Gastrocnemius medialis (tissue), 4 donors: ENCODE measurements at regions not wholly inside any gene's neighbourhood (a gene's known extent, or its start where the extent isn't known, plus 50 kb on each side); places are given as distances from the start of the nearest gene placed in this dataset.

Experiments used
- ATAC-seq, 2 donors: fragments of 150-250 bp; one replicate each; pipeline ENCODE4 v1.9.1; 2016
- DNase-seq, 2 donors: peaks; one replicate each; pipeline ENCODE4 v3.0.0-alpha.2; 2019
- H3K27ac ChIP-seq, 4 donors: fragments of 200-600 bp; sonication (generic); 1 replicate in 1 of 4; 2 replicates in 3 of 4; pipeline ENCODE4 v1.5.1; 2016 to 2018; ENCODE audit warnings: mild to moderate bottlenecking in 2 of 4, moderate library complexity in 1 of 4
- H3K27me3 ChIP-seq, 3 donors: fragments of 200-600 bp; sonication (generic) in 2 of 3; 1 replicate in 1 of 3; 2 replicates in 2 of 3; pipeline versions ENCODE4 v1.5.1 to v1.6.0; 2016 to 2019; ENCODE audit warnings: mild to moderate bottlenecking in 1 of 3, moderate library complexity in 1 of 3
- H3K36me3 ChIP-seq, 2 donors: fragments of 200-600 bp; sonication (generic) in 1 of 2; one replicate each; pipeline ENCODE4 v1.5.1; 2017 to 2018
- H3K4me1 ChIP-seq, 2 donors: fragments of 200-600 bp; sonication (generic) in 1 of 2; one replicate each; pipeline ENCODE4 v1.5.1; 2016 to 2017; ENCODE audit warnings: mild to moderate bottlenecking in 2 of 2
- H3K4me3 ChIP-seq, 4 donors: fragments of 200-600 bp; sonication (generic) in 3 of 4; 1 replicate in 1 of 4; 2 replicates in 3 of 4; pipeline ENCODE4 v1.5.1; 2016 to 2019; ENCODE audit warnings: mild to moderate bottlenecking in 2 of 4
- H3K9me3 ChIP-seq, 3 donors: fragments of 200-600 bp; sonication (generic) in 2 of 3; 1 replicate in 1 of 3; 2 replicates in 2 of 3; pipeline ENCODE4 v1.5.1; 2016 to 2019
- POLR2A ChIP-seq, 2 donors: fragments of 450-650 bp; IDR thresholded peaks; one replicate each; pipeline ENCODE4 v1.6.1; 2017; ENCODE audit warnings: antibody characterized with exemption in 2 of 2, mild to moderate bottlenecking in 2 of 2, moderate library complexity in 2 of 2
- in situ Hi-C, 4 donors: fragments of 200-750 bp; cut with MboI; loops; one replicate each; pipeline versions ENCODE4 v1.15.0 to v1.8.0; 2017; ENCODE audit warnings: low sequenced_read_pairs in 4 of 4
- intact Hi-C: fragments of 100-400 bp; cut with DNase I; formaldehyde crosslinking; loops from one replicate; pipeline ENCODE4 v1.15.1; 2023; ENCODE audit warnings: low total_unique reads
- TF ChIP-seq, protein P1 (sequence below), 5 experiments: fragments of 450-650 bp in 3 of 5; fragments of 200-600 bp in 2 of 5; sonication (generic) in 2 of 5; IDR thresholded peaks in 4 of 5; conservative IDR thresholded peaks in 1 of 5; 1 replicate in 4 of 5; 2 replicates in 1 of 5; pipeline ENCODE4 v1.5.1; 2016 to 2019; ENCODE audit warnings: antibody characterized with exemption in 5 of 5, mild to moderate bottlenecking in 3 of 5, moderate library complexity in 3 of 5

DNA sequence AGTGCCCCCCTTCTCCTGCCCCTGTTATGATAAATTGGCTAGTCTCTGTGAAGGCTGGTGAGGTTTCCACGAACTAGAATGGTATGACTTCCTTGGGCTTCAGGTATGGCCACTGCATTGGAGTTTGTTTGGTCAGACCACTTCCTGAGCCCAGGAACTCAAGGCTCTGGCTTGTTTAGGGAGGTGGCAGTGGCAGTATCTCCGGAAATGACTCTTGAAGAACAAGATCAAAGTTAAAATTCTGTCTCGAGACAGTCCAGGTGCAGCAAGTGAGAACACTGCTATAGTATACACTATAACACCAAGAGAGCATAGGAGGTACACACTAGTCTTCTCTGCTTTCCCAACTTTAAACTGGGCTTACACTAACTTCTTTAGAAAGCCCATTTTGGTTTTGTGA is 309.1 kb downstream of the KLF12 start:
- H3K27ac ChIP-seq: no peak overlapping the region
- intact Hi-C loops: no loop called here

DNA sequence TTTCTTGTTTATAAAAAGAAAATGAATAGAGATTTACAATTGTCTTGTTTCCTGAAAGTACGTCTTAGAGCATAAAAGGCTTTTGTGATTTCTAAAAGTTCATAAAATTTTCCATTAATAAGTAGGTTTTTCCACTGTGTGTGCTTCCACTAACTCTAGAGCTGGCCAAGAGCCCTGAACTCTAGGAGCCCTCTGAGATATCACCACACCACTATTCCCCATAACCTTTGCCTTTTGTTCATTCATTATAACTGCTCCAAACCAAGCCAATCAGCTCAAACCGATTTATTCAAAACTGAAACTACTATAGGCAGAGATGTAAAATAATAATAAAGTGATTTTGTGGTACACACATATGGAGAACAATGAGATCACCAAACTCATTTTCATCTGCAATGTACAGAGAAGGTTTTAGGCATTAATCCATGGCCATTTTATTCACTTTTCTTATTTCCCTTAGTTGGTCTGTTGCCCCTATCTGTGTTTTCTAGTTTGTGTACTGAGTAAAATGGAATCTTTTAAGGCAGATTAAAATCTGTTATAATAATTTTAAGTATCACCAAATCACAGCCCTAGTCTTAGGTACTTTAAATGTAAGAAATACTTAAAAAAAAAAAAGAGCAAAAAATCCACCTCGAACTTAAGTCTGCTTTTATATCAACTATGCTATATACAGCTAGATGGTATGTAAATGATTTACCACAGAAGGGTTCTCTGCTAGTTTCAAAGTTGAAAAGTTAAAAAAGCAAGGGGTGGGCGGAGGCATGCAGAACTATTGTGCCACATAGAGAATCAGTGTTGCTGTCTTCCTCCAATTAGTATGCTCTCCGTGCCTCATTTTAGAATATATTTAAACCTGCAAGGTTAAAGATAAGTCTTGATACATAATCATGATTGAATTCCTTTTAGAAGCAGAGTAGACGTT is 311.3 kb downstream of the KLF12 start:
- no peak for DNase-seq
- TF ChIP-seq, protein P1, sequence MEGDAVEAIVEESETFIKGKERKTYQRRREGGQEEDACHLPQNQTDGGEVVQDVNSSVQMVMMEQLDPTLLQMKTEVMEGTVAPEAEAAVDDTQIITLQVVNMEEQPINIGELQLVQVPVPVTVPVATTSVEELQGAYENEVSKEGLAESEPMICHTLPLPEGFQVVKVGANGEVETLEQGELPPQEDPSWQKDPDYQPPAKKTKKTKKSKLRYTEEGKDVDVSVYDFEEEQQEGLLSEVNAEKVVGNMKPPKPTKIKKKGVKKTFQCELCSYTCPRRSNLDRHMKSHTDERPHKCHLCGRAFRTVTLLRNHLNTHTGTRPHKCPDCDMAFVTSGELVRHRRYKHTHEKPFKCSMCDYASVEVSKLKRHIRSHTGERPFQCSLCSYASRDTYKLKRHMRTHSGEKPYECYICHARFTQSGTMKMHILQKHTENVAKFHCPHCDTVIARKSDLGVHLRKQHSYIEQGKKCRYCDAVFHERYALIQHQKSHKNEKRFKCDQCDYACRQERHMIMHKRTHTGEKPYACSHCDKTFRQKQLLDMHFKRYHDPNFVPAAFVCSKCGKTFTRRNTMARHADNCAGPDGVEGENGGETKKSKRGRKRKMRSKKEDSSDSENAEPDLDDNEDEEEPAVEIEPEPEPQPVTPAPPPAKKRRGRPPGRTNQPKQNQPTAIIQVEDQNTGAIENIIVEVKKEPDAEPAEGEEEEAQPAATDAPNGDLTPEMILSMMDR (IDR thresholded peaks at IDR 0.05 in 4 of 5, conservative IDR thresholded peaks at IDR 0.05 in 1 of 5): no peak
- TF ChIP-seq POLR2A (IDR thresholded peaks at IDR 0.05): no peak
- Histone ChIP-seq H3K27ac (no peak overlapping the region), H3K9me3 (no peaks in the 10 kb centered on the region), H3K4me3 (no peak overlapping the region), H3K4me1 (no peaks in the 10 kb centered on the region), H3K27me3 (no peaks in the 10 kb centered on the region), H3K36me3 (no peaks in the 10 kb centered on the region)
- no peak for ATAC-seq
- intact Hi-C loops: no loop called here
- in situ Hi-C loops: no loop called here

More for the DNA sequence above, 309.1 kb downstream of the KLF12 start:
- Histone ChIP-seq H3K27me3 (no peaks in the 10 kb centered on the region), H3K9me3 (no peaks in the 10 kb centered on the region), H3K4me3 (no peak overlapping the region), H3K4me1 (no peaks in the 10 kb centered on the region), H3K36me3 (no peaks in the 10 kb centered on the region)
- in situ Hi-C loops: loop anchor here in 2 of 4 donors (25.0 kb wide), 1 partner anchor 462 kb away; no protein-coding TSS in a partner anchor
- DNase-seq (no peak), ATAC-seq (no peak)
- no peak for TF ChIP-seq POLR2A (IDR thresholded peaks at IDR 0.05)
- TF ChIP-seq, protein P1 (IDR thresholded peaks at IDR 0.05 in 4 of 5, conservative IDR thresholded peaks at IDR 0.05 in 1 of 5): no peak

DNA sequence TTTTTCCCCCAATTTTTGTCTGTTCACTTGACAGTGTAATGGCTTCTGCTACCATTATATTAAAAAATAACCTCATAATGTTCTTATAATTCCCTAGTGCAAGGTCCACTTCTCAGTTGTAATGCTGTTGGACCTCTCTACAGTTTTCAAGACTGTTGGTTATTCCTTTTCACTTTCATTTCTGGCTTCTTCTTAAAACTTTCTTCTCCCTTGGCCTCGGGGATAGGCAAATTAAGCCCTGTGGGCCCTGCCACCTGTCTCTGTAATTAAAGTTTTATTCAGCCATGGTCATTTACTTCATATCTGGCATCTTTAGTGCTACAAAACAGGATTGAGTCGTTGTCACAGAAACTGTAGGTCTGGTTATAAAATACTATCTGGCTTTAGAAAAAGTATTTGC is 313.5 kb downstream of the KLF12 start:
- in situ Hi-C loops (no loop called here), intact Hi-C loops (no loop called here)
- TF ChIP-seq, protein P1 (IDR thresholded peaks at IDR 0.05 in 4 of 5, conservative IDR thresholded peaks at IDR 0.05 in 1 of 5): no peak
- TF ChIP-seq POLR2A (IDR thresholded peaks at IDR 0.05): no peak
- Histone ChIP-seq H3K27ac (no peak overlapping the region), H3K27me3 (no peaks in the 10 kb centered on the region), H3K4me1 (no peaks in the 10 kb centered on the region), H3K36me3 (no peaks in the 10 kb centered on the region), H3K4me3 (no peak overlapping the region), H3K9me3 (no peaks in the 10 kb centered on the region)
- DNase-seq (no peak), ATAC-seq (no peak)

DNA sequence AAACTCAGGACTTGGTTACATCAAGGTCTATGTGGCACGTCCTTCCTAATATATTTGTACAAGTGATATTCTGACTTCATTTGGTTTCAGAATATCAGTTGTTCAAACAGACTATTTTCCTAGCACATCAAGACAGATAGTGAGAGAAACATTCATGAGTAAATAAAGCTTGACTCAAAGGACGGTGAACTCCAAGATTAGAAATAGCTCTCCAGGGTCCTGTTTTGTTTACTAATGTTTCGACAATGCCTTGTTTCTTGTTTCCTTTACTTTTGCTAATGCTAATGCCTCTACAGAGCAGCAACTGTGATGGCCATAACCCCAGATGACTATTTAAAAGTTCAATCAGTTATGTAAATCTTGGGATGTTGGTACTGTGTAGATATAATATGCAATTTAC is 313.9 kb downstream of the KLF12 start:
- intact Hi-C loops (no loop called here), in situ Hi-C loops (no loop called here)
- H3K4me3 ChIP-seq: no peak overlapping the region
- H3K27me3 ChIP-seq: no peaks in the 10 kb centered on the region
- H3K9me3 ChIP-seq: no peaks in the 10 kb centered on the region
- H3K36me3 ChIP-seq: no peaks in the 10 kb centered on the region
- H3K4me1 ChIP-seq: no peaks in the 10 kb centered on the region
- no peak overlapping the region for H3K27ac ChIP-seq
- no peak for TF ChIP-seq POLR2A (IDR thresholded peaks at IDR 0.05)
- TF ChIP-seq, protein P1 (IDR thresholded peaks at IDR 0.05 in 4 of 5, conservative IDR thresholded peaks at IDR 0.05 in 1 of 5): no peak
- no peak for DNase-seq
- ATAC-seq: no peak
